Lower leg skin (tissue), 4 donors: ENCODE measurements at regions not wholly inside any gene's neighbourhood (a gene's known extent, or its start where the extent isn't known, plus 50 kb on each side); places are given as distances from the start of the nearest gene placed in this dataset.
"Not testable (repeated sequence)": the region's sequence is repeated elsewhere in the genome, so short reads cannot be mapped to it uniquely, and the experiment has no call there.

Source experiments
- DNase-seq, 2 donors: peaks; one replicate each; pipeline ENCODE4 v3.0.0-alpha.2; 2019; ENCODE audit warnings: low spot score in 2 of 2
- H3K4me3 ChIP-seq: fragments of 200-600 bp; sonication (generic); 2 replicates; pipeline ENCODE4 v1.5.1; 2017; ENCODE audit warnings: mild to moderate bottlenecking, low read depth; ENCODE audit not compliant: poor library complexity, severe bottlenecking
- POLR2A ChIP-seq, 2 donors: fragments of 450-650 bp; IDR thresholded peaks; one replicate each; pipeline ENCODE4 v1.6.1; 2016 to 2017; ENCODE audit warnings: antibody characterized with exemption in 2 of 2, mild to moderate bottlenecking in 1 of 2, moderate library complexity in 1 of 2
- WGBS, 2 donors: methylation state at CpG; one replicate each; pipeline ENCODE4 v1.1.5; 2018; 5-methylcytosine and 5-hydroxymethylcytosine counted together
- intact Hi-C: fragments of 100-400 bp; cut with DNase I; formaldehyde crosslinking; loops from one replicate; pipeline ENCODE4 v1.15.0; 2023; ENCODE audit warnings: low total_unique reads
- TF ChIP-seq, protein P1 (sequence below), 3 donors: fragments of 450-650 bp; IDR thresholded peaks; one replicate each; pipeline ENCODE4 v1.5.1; 2016; ENCODE audit warnings: antibody characterized with exemption in 3 of 3, mild to moderate bottlenecking in 3 of 3, moderate library complexity in 2 of 3

DNA sequence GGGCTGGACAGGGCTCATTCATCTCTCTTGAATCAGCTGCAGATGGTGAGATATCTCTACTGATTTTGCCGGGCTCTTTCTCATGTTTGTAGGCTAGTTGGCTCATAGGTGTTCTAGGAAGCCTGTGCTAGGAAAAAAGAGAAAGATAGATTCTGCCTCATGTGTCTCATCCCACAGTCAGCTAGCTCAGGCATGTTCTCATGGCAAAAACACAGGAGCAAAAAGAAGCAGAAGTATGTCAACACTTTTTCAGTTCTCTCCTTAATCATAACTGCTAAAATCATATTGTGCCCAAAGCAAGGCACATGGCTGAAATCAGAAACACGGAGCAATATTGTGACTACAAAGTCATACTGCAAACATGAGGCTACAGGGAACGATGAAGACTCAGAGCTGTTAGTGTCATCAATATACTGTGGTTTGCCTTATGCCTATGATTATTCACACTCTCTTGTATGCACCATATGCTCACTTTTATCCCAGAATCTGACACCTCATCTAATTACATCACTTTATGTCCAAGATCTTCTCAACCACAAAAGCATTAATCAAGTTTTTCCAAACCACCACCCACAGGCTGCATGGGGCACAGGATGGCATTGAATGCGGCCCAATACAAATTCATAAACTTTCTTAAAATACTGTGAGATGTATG is 571.9 kb upstream of the CNTNAP5 start:
- no peak overlapping the region for H3K4me3 ChIP-seq
- intact Hi-C loops: no loop called here
- 42 to 47% methylated on average over 4 of the region's 4 CpGs for WGBS, 2 donors
- TF ChIP-seq POLR2A (IDR thresholded peaks at IDR 0.05): no peak
- TF ChIP-seq, protein P1, sequence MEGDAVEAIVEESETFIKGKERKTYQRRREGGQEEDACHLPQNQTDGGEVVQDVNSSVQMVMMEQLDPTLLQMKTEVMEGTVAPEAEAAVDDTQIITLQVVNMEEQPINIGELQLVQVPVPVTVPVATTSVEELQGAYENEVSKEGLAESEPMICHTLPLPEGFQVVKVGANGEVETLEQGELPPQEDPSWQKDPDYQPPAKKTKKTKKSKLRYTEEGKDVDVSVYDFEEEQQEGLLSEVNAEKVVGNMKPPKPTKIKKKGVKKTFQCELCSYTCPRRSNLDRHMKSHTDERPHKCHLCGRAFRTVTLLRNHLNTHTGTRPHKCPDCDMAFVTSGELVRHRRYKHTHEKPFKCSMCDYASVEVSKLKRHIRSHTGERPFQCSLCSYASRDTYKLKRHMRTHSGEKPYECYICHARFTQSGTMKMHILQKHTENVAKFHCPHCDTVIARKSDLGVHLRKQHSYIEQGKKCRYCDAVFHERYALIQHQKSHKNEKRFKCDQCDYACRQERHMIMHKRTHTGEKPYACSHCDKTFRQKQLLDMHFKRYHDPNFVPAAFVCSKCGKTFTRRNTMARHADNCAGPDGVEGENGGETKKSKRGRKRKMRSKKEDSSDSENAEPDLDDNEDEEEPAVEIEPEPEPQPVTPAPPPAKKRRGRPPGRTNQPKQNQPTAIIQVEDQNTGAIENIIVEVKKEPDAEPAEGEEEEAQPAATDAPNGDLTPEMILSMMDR (IDR thresholded peaks at IDR 0.05): no peak
- DNase-seq: no peak

DNA sequence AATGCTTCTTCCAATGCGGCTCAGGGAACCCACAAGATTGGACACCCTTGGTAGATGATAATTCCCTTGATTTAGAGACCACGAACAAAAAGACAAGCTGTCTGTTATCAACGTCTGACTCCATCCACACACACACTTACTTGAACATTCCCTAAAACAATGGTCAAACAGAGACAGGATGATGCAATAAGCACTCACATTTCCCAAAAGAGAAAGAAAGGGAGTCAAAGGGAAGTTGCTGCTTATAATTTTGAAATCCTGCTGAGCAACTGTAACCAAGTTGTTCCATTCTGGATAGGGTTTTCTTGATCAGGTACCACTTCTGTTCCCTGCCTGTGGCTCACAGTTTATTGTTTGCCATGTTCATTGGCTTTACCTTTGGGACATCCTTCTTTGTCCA is 571.3 kb upstream of the CNTNAP5 start:
- WGBS, 2 donors: 82 to 84% methylated on average over 3 of the region's 3 CpGs
- TF ChIP-seq, protein P1 (IDR thresholded peaks at IDR 0.05): no peak
- no peak for TF ChIP-seq POLR2A (IDR thresholded peaks at IDR 0.05)

DNA sequence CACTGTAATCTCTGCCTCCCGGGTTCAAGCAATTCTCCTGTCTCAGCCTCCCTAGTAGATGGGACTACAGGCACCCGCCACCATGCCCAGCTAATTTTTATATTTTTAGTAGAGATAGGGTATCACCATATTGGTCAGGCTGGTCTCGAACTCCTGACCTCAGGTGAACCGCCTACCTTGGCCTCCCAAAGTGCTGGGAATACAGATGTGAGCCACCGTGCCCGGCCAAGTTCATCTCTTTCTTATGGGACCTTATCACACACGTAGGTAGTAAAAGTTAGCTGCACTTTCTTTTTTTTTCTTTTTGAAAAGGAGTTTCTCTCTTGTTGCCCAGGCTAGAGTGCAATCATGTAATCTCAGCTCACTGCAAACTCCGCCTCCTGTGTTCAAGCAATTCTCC is 569.9 kb upstream of the CNTNAP5 start:
- 94 to 97% methylated on average over 8 of the region's 8 CpGs for WGBS, 2 donors
- H3K4me3 ChIP-seq, DNase-seq, intact Hi-C loops: not testable (repeated sequence)

More for the DNA sequence above, 571.3 kb upstream of the CNTNAP5 start:
- H3K4me3 ChIP-seq: no peak overlapping the region
- no peak for DNase-seq
- intact Hi-C loops: no loop called here

DNA sequence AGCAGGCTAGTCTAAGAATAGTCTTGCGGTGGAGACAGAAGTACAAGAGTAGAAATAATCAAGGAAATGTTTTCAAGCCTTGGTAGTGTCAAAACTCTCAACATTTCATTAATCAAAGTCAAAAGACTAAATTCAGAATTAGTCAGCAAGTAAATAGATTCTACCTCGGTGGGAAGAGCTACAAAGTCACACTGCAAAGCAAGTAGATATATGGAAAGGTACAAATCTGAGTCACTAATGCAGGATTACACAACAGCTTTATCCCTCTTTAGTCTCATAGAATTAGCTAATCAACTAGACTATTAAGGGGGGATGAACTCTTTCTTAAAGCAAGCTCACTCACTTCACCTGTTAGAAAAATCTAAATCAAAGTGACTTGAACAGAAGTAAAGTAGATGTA is 568.7 kb upstream of the CNTNAP5 start:
- WGBS, 2 donors: 80 to 82% methylated on average over 2 of the region's 2 CpGs
- DNase-seq: no peak
- intact Hi-C loops: no loop called here
- TF ChIP-seq, protein P1 (IDR thresholded peaks at IDR 0.05): no peak
- no peak for TF ChIP-seq POLR2A (IDR thresholded peaks at IDR 0.05)
- H3K4me3 ChIP-seq: no peak overlapping the region

DNA sequence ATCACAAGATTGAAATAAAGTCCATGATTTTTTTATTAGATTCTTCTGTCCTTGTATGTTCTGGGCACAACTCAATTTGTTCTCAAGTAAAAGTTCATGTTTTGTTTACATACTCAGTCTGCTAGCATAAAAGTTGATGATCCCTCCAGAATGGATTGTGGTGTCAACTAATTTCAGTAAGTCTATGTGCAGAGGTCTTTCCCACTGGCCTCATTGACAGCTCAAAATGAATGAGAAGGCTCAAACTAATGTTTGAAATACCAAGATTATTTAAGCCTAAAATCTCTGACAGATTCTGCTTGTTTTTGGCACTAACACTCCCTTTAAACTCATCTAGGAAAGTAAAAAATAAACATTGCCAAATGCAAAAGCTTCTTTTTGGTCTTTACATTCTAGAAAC is 561.2 kb upstream of the CNTNAP5 start:
- intact Hi-C loops: no loop called here
- H3K4me3 ChIP-seq: no peak overlapping the region
- no peak for DNase-seq

DNA sequence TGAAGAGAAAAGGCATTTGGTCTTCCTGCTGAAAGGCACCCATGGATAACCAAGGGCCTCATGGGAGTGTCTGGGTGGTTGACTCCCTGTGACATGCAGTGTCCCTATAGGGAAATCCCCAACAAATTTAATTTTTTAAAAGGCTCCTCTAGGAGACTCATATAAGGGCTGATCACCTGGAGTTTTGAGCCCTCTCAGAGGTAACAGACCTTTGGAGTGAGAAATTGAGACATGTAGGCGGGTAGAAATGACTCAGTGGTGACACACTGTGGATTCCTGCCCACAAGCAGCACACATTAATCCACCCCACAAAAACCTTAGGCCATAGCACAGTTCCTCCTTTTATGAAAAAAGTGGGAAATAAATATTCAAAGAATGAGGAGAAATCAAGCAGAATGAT is 557.0 kb upstream of the CNTNAP5 start:
- 0% methylated on average over 1 of the region's 1 CpG for WGBS, 2 donors
- no peak for DNase-seq
- no peak overlapping the region for H3K4me3 ChIP-seq
- intact Hi-C loops: no loop called here
- TF ChIP-seq, protein P1 (IDR thresholded peaks at IDR 0.05): no peak
- TF ChIP-seq POLR2A (IDR thresholded peaks at IDR 0.05): no peak

More for the DNA sequence above, 561.2 kb upstream of the CNTNAP5 start:
- TF ChIP-seq POLR2A (IDR thresholded peaks at IDR 0.05): no peak
- TF ChIP-seq, protein P1 (IDR thresholded peaks at IDR 0.05): no peak
